Activated CD4-positive, alpha-beta T cell treated with anti-CD3 and anti-CD28 coated beads, Interleukin-10, Interleukin-2, amounts not matched to agents 100 ng/mL and 50 ng/mL, durations not matched to agents 16 hours and 8 hours (primary cell): ENCODE measurements at regions not wholly inside any gene's neighbourhood (a gene's known extent, or its start where the extent isn't known, plus 50 kb on each side); places are given as distances from the start of the nearest gene placed in this dataset.
"Not testable (repeated sequence)": the region's sequence is repeated elsewhere in the genome, so short reads cannot be mapped to it uniquely, and the experiment has no call there.

Source experiments
- DNase-seq: peaks from one replicate; pipeline ENCODE4 v3.0.0-alpha.2; 2020

DNA sequence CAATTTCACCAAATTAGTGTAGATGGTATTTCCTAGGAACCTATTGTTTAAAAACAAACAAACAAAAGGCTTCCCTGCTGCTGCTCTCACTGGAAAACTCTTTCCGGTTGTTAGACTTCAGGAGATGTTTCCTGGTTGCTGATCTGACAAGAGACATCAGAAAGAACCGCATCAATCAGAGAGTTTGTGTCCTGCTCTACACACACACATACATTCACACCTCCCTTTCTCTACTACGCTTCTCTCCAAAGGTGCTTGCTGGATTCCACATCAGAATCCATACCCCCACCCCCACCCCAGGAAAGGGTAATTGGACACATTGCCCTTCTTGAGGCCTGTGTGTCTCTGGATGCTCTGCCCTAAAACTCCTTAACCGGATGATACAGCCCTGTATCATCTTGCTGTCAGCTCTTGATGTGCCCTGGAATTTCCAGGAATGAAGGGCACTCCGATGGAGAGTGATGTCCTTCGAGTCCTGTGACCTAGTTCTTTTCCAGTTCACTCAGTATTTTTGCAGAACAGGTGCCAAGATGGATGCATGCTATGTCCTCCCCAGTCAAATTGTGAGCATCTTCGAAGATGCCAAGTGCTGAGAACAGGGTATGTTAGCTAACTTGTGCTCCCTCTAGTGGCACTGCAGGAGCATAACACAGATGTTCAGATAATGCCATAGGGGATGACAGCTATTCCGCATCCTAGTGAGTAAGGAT, 113.7 kb upstream of the SLC35F3 start:
- DNase-seq: peak; percentile 68

GRCh38 chr1:233791372-233791703, 113.1 kb upstream of the SLC35F3 start:
- no peak for DNase-seq

DNA sequence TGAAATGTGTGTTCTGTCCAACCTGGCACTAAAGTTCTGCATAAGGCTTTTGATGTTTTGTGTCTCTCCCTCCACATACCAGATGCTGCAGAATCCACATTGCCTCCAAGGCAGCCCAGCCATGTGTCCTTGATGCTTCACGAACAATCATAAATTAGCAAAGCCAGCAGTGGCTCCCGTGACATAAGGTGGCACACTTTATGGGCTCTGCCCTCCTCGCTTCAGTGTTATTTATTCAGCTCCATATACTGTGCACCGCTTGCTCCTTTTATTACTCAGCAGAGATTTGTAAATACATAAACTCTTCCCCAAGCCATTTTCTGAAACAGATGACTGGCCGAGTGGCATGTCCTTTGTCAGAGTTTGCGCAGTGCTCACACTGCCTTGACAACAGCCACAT, 112.8 kb upstream of the SLC35F3 start:
- no peak for DNase-seq

DNA sequence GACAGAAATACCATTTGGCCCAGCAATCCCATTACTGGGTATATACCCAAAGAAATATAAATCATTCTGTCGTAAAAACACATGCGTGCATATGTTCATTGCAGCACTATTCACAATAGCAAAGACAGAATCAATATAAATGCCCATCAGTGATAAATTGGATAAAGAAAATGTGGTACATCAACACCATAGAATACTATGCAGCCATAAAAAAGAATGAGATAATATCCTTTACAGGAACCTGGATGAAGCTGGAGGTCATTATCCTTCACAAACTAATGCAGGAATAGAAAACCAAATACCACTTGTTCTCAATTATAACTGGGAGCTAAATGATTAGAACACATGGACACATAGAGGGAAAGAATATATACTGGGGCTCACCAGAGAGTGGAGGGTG, 109.6 kb upstream of the SLC35F3 start:
- no peak for DNase-seq

DNA sequence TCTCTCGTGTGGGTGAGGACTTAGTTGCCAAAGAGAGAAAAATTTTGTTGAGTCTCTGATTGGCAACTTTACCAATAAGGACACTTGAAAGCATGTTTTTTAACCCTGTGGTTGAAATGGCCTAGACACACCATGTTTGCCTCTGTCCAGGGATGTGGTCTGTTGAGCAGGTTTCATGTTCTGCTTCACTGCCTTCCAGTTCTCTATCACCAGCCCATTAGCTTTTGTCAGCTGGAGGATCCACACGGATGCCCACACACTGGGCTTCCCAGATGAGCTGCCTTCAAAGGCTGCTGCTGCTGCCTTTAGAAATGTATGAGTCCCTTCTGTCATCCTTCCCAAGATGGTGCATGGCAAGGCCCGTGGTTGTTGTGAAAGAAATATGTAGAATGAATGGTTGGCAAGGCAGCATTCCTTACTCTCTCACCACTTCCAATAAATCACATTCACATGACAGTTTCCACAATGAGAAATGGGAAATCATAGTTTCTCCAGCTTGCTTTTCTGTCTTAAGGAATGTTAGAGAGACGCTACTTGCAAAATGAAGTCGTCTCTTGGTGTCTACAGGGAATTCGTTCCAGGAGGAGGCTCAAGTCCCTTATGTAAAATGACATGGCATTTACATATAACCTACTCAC, 108.2 kb upstream of the SLC35F3 start:
- DNase-seq: no peak

- no peak for DNase-seq
Measured at GRCh38 chr1:233802611-233803010, 101.9 kb upstream of the SLC35F3 start.

DNA sequence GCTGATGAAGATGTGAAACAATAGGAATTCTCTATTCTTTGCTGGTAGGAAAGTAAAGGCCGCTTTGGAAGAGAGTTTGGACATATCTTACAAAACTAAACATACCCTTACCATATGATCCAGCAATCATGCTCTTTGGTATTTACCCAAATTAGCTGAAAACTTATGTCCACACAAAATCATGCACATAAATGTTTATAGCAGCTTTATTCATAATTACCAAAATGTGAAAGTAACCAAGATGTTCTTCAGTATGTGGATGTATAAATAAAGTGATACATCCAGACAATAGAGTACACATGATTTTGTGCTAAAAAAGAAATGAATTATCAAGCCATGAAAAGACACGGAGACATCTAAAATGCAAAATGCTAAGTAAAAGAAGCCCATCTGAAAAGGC, 98.7 kb upstream of the SLC35F3 start:
- no peak for DNase-seq

GRCh38 chr1:233815357-233815756, 89.1 kb upstream of the SLC35F3 start:
- no peak for DNase-seq

DNA sequence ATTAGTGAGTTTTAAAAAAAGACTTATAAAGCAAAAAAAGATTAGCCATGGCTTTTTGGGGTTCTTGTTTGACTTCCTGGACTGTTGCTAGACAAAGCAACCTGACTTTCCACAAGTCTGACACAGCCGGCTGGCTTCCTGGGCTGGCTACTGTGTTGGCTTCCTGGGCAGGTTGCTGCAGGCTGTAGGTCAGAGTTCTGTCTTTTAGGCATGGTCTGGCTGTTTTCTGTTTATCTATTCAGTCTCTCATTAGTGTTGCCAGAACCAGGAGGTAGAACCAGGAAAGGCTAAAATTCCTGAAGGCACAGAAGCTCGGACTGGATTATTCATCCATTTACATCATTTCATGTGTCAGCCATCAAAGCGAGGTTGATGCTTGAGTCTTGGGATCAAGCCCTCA, 88.6 kb upstream of the SLC35F3 start:
- DNase-seq: no peak

DNA sequence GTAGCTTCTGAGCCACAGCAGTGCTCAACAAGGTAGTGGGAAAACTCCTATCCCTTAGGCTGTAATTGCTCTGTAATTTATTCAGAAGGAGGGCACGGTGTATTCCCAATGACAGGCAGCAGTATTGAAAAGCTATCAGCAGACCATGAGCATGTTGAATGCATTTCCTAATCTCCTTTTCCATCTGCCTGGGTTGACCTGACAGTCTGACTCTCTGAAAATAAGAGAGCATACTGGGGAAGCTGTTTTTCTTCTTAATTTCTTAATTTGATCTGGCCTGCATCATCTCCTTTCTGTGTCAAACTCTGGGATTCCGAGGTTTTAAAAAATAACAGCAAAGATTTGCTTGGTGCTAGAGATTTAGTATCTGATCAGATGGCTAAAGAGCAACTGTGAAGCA, 88.1 kb upstream of the SLC35F3 start:
- DNase-seq: no peak

DNA sequence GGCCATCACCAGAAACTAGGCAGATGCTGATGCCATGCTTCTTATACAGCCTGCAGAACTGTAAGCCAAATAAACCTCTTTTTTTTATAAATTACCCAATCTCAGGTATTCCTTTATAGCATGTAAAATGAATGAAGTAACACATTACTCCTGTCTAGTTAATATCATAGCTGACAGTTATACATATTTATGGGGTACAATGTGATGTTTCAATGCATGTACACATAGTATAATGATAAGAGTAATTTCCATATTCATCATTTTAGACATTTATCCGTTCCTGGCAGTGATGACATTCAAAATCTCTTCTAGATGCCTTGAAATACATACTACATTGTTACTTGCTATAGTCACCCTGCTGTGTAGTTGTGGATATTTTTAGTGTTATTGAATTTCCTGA, 85.4 kb upstream of the SLC35F3 start:
- DNase-seq: no peak

DNA sequence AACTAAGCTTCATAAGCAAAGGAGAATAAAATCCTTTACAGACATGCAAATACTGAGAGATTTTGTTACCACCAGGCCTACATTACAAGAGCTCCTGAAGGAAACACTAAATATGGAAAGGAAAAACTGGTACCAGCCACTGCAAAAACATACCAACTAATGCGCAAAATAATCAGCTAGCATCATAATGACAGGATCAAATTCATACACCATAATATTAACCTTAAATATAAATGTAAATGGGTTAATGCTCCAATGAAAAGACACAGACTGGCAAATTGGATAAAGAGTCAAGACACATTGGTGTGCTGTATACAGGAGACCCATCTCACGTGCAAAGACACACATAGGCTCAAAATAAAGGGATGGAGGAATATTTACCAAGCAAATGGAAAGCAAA, 80.3 kb upstream of the SLC35F3 start:
- DNase-seq: not testable (repeated sequence)

DNA sequence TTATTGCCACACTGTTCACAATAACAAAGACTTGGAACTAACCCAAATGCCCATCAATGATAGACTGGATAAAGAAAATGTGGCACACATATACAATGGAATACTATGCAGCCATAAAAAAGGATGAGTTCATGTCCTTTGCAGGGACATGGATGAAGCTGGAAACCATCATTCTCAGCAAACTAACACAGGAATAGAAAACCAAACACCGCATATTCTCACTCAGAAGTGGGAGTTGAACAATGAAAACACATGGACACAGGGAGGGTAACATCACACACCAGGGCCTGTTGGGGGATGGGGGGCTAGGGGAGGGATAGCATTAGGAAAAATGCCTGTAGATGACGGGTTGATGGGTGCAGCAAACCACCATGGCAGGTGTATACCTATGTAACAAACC, 76.5 kb upstream of the SLC35F3 start:
- not testable (repeated sequence) for DNase-seq

DNA sequence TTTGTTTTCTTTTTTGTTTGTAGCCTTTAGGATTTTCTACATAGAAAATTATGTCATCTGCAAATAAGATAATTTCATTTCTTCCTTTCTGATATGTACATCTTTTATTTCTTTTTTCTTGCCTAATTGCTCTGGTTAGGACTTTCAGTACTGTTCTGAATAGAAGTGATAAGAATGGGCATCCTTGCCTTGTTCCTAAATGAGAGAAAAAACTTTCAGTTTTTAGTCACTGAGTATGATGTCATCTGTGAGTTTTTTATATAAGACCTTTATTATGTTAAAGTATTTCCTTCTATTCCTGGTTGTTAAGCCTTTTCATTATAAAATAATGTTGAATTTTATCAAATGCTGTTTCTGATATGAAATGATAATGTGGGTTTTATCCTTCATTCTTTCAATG, 76.0 kb upstream of the SLC35F3 start:
- peak; percentile 7 for DNase-seq

- DNase-seq: no peak
Measured at GRCh38 chr1:233834609-233835008, 69.9 kb upstream of the SLC35F3 start.

- not testable (repeated sequence) for DNase-seq
Measured at GRCh38 chr1:233838207-233838606, 66.3 kb upstream of the SLC35F3 start.

- no peak for DNase-seq
Measured at GRCh38 chr1:233843525-233844204, 60.8 kb upstream of the SLC35F3 start.

- DNase-seq: no peak
Measured at GRCh38 chr1:233844275-233844674, 60.2 kb upstream of the SLC35F3 start.

DNA sequence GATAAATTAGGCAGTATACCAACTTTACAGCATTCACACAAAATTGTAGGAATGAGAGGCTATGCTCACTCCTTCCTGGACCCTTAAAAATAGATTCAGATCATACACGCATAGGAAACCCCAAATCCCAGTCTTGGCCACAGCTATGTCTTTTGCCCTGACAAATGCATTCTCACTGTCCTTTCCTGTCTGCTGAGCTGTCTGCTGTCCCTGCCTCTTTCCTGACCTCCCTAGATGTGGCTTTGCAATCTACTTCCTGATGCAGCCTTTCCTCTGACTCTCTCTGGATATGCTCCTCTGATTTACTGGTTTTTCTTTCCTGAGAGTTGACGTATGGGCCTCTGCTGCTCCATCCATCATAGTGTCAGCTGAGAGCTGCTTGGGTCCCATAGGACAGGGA, 59.8 kb upstream of the SLC35F3 start:
- DNase-seq: no peak
